Stimulated activated CD8-positive, alpha-beta memory T cell treated with anti-CD3 and anti-CD28 coated beads, Interleukin-15, amount 100 ng/mL, for 1 hour (primary cell): ENCODE measurements at regions not wholly inside any gene's neighbourhood (a gene's known extent, or its start where the extent isn't known, plus 50 kb on each side); places are given as distances from the start of the nearest gene placed in this dataset.
"Not testable (repeated sequence)": the region's sequence is repeated elsewhere in the genome, so short reads cannot be mapped to it uniquely, and the experiment has no call there.

Experiments used
- DNase-seq: peaks from one replicate; pipeline ENCODE4 v3.0.0-alpha.2; 2020; ENCODE audit warnings: low read depth

DNA sequence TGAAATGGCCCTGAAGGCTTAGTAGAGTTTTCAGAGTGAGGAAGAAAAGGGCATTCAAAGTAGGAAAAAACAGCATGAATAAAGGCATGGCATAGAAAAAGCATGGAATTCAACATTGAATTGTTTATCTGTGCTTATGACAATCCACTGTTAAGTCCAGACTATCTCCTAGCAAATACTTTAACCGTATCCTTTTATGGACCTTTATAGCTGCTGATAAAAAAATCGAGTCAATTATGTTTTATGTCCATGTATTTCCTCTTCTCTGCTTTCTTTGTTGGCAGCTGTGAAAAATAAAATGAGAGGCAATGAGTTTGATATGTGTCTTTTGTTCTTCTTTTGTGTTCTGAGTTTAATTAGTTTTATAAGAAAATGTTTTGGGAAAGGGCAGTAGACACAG is 70.4 kb downstream of the TDRD15 start:
- no peak for DNase-seq

- DNase-seq, result no peak
Observed at GRCh38 chr2:21194858-21195271, 71.1 kb downstream of the TDRD15 start.

GRCh38 chr2:21195326-21195725 is 71.6 kb downstream of the TDRD15 start:
- no peak for DNase-seq

DNA sequence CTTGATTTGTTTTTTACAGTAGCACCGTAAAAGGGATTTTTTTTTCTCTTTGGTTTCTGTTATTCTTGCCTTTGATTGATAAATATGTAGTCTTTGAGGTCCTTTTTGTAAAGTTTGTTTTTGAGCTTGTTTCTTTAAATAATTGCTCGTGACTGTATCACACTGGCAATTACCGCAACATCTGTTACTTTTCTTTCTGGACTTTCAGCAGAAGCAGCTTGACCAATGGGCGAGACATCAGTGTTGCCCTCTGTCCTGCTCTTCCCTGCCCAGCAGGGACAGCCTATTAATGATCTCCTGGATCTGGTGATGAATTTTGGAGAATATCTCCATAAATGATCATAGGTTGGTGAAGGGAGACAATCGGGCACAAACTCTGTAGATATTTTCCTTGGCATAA is 74.9 kb downstream of the TDRD15 start:
- DNase-seq, result no peak

DNA sequence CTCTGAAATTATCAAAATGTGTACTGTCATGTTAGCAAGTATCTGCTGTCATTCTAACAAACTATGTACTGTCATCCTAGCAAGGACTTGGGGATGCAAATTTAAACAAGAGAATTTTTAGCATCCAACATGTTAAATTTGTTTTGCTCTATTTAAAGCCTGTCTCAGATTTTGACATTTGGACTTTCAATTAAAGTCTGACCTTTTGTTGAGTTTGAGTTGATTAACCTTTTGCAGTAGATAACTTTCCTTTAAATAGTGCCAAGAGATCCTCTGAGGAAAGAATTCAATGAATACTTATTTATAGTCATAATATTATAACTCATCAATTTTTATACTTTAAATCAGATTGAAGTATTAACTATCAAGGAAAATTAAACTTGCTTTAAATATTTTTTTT is 80.2 kb downstream of the TDRD15 start:
- DNase-seq, result no peak

GRCh38 chr2:21214085-21214484 is 90.3 kb downstream of the TDRD15 start:
- not testable (repeated sequence) for DNase-seq

DNA sequence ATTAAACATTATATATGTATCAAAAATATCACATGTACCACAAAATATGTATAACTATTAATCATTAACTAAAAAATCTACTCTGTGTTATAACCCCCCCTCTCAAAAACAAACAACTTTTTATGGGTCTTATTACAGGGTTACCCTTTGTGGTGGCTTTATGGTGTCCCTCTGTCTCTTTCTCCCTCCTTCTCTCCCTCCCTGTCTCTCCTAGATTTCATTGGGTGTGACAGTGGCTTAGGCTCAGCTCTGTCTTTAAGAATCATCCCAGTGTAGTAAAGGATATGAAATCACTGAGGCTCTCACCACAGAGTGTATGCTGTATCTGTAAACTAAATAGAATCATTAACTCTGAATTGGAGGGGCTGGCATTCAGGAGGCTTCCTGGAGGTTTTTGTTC is 93.7 kb downstream of the TDRD15 start:
- no peak for DNase-seq

GRCh38 chr2:21220930-21221329 is 97.2 kb downstream of the TDRD15 start:
- no peak for DNase-seq

DNA sequence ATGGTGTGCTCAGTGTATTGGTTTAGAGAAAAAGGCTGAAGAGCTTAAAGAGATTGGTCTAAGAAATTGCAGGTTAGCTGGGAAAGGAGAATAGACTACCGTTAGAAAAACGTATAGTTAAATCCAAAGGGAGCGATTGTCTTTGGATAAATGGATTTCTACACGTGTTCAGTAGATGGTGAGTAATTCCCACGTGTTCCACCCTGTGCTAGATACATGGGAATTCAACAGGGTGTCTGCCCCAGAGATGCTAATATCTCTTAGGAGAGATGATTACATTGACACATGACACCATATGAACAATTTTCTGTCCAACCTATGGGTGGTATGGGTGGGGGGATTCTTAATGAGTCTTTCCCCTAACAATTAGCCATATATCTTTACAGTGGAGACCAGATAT is 99.8 kb downstream of the TDRD15 start:
- no peak for DNase-seq

DNA sequence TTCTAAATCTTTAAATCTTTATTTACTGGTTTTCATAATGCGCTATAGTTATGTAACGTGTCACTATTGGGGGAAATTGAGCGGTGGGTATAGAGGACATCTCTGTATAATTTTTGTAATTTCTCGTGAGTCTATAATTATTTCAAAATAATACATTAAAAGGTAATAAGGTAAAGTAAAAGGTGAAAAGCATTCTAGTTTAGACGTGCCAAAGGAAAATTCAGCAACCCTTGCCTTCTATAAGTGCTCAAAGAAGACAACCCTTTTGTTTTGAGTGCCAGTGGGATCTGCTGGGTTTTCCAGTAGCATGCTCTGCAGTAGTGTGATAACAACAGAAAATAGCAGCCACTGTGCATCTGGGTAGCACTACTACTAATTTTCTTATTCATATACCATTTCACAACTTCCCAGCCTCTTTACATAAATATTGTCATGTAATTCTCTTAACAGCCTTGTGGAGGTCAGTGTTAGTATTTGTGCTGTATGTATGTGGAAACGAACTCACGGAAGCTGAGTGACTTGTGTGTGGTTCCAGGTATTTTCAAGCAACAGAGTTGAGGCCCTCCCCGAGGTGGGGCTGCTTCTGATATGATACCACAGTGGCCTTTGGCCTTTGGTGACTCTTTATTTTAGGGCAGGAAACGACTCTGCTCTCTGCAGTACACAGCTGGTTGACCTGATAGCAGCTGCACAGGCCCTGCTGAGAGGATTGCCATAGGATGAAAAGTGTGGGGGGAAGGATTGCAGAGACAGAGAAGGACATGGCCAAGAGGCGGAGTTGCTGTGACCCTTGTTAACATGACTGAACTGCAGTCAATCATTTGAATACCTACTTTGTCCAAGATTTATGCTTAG is 104.5 kb downstream of the TDRD15 start:
- no peak for DNase-seq

GRCh38 chr2:21229302-21229701 is 105.5 kb downstream of the TDRD15 start:
- DNase-seq, result no peak

GRCh38 chr2:21230140-21230539 is 106.4 kb downstream of the TDRD15 start:
- no peak for DNase-seq

- no peak for DNase-seq
Observed at GRCh38 chr2:21231985-21232384, 108.2 kb downstream of the TDRD15 start.

DNA sequence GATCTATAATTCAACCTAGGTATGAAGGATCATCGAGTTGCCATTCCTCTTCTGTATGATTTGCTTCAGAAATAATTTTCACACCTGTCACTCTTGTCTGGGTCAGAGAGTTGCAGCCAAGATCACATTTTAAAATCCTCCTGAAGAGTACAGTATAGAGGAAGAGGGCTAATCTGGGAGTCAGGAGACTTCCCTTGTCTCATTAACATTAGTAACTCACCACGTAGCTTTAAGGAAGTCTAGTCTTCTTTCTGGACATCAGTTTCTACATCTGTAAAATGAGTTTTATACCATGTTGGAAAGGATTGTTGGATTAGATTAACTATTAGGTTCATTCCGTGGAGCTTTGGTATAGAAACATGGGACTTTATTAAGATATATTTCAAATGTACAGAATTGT is 109.4 kb downstream of the TDRD15 start:
- no peak for DNase-seq

- DNase-seq, result no peak
Observed at GRCh38 chr2:21234001-21234400, 110.2 kb downstream of the TDRD15 start.

- no peak for DNase-seq
Observed at GRCh38 chr2:21234464-21235120, 110.8 kb downstream of the TDRD15 start.

GRCh38 chr2:21239749-21240148 is 116.0 kb downstream of the TDRD15 start:
- DNase-seq, result not testable (repeated sequence)

DNA sequence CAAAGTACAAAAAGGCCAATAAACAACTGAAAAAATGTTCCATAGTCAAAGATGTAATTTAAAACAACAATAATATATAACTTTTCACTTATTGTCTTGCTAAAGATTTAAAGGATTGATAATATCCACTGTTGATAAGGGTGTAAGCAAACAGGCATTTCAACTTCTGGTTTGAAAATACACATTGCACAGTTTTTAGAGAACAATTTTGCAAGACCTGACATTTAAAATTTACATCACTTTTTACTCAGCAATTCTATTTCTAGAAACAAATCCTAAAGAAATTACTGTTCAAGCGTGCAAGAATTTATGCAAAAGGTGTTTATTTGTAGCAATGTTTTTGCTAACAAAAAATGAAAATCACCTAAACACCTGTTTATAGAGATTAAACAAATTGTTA is 120.4 kb downstream of the TDRD15 start:
- no peak for DNase-seq

- DNase-seq, result no peak
Observed at GRCh38 chr2:21245565-21245964, 121.8 kb downstream of the TDRD15 start.

GRCh38 chr2:21249367-21249766 is 125.6 kb downstream of the TDRD15 start:
- DNase-seq, result no peak

DNA sequence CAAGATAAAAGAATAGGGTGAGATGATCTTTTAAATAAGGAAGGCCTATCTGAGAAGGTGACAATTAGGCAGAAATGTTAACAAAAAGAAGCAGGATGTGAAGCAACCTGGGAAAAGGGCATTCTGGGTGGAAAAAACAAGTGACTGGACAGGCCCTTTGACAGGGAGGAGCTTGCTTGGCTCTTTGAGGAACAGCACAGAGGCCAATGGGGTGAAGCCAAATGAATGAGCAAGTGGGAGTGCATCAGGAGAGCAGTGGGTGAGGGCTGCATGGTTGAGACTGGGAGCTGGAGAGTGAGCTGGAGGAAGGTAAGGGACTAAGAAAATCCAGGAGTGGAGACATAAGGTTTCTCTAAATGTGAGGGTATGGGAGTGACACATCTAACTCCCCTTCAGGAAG is 126.9 kb downstream of the TDRD15 start:
- DNase-seq, result no peak

GRCh38 chr2:21251216-21251980 is 127.6 kb downstream of the TDRD15 start:
- no peak for DNase-seq
